Endothelial cell of umbilical vein (primary cell): ENCODE measurements at regions not wholly inside any gene's neighbourhood (a gene's known extent, or its start where the extent isn't known, plus 50 kb on each side); places are given as distances from the start of the nearest gene placed in this dataset.

Experiments
- CTCF ChIP-seq, 2 donors: IDR thresholded peaks; 1 replicate in 1 of 2; 2 replicates in 1 of 2; pipeline ENCODE4 v1.5.1; 2011; ENCODE audit warnings: low read length in 2 of 2, mild to moderate bottlenecking in 2 of 2, moderate library complexity in 2 of 2, control low read depth in 1 of 2, inconsistent platforms in 1 of 2, low read depth in 1 of 2; ENCODE audit not compliant: insufficient read depth in 1 of 2; ENCODE audit errors: extremely low read depth in 1 of 2
- EZH2 ChIP-seq: IDR thresholded peaks from 2 replicates; pipeline ENCODE4 v1.6.1; 2012; ENCODE audit warnings: borderline replicate concordance, low read depth, mild to moderate bottlenecking, moderate library complexity, low read length, inconsistent platforms; ENCODE audit not compliant: severe bottlenecking
- FOS ChIP-seq: IDR thresholded peaks from 2 replicates; pipeline ENCODE4 v1.6.1; 2011; ENCODE audit warnings: mild to moderate bottlenecking, low read length, moderate library complexity, borderline replicate concordance; ENCODE audit not compliant: insufficient read depth
- POLR2A ChIP-seq: IDR thresholded peaks from 2 replicates; pipeline ENCODE4 v1.6.1; 2012; ENCODE audit warnings: low read depth, mild to moderate bottlenecking, control low read depth, low read length
- TF ChIP-seq, protein P1 (sequence below): IDR thresholded peaks from 2 replicates; pipeline ENCODE4 v1.6.1; 2011; ENCODE audit not compliant: insufficient read depth, insufficient read length

GRCh38 chr14:104371917-104372316, 207.6 kb upstream of the C14orf180 start:
- TF ChIP-seq CTCF (IDR thresholded peaks at IDR 0.05; ENCODE audit: extremely low read depth in 1 of 2, insufficient read depth in 1 of 2, low read depth in 1 of 2, low read length in 2 of 2) (no peak), POLR2A (no peak), EZH2 (no peak), FOS (no peak)
- TF ChIP-seq, protein P1, sequence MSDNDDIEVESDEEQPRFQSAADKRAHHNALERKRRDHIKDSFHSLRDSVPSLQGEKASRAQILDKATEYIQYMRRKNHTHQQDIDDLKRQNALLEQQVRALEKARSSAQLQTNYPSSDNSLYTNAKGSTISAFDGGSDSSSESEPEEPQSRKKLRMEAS = no peak
